ENCODE measurements at regions not wholly inside any gene's neighbourhood (a gene's known extent, or its start where the extent isn't known, plus 50 kb on each side); places are given as distances from the start of the nearest gene placed in this dataset.
"Not testable (repeated sequence)": the region's sequence is repeated elsewhere in the genome, so short reads cannot be mapped to it uniquely, and the experiment has no call there.

GRCh38 chr11:49328485-49329186 is 120.2 kb upstream of the FOLH1 start:
- TF ChIP-seq POLR2A, POLR2AphosphoS5 (IDR thresholded peaks at IDR 0.05): not testable (repeated sequence)
- TF ChIP-seq, protein P1, sequence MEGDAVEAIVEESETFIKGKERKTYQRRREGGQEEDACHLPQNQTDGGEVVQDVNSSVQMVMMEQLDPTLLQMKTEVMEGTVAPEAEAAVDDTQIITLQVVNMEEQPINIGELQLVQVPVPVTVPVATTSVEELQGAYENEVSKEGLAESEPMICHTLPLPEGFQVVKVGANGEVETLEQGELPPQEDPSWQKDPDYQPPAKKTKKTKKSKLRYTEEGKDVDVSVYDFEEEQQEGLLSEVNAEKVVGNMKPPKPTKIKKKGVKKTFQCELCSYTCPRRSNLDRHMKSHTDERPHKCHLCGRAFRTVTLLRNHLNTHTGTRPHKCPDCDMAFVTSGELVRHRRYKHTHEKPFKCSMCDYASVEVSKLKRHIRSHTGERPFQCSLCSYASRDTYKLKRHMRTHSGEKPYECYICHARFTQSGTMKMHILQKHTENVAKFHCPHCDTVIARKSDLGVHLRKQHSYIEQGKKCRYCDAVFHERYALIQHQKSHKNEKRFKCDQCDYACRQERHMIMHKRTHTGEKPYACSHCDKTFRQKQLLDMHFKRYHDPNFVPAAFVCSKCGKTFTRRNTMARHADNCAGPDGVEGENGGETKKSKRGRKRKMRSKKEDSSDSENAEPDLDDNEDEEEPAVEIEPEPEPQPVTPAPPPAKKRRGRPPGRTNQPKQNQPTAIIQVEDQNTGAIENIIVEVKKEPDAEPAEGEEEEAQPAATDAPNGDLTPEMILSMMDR (IDR thresholded peaks at IDR 0.05): not testable (repeated sequence)

Data from prostate gland (tissue), 2 donors.